SJSA1 (cell line): ENCODE measurements at regions not wholly inside any gene's neighbourhood (a gene's known extent, or its start where the extent isn't known, plus 50 kb on each side); places are given as distances from the start of the nearest gene placed in this dataset.

Source experiments
- DNase-seq, 2 experiments: peaks; one replicate each; pipeline ENCODE4 v3.0.0-alpha.2; 2015 to 2020; ENCODE audit warnings: low spot score in 2 of 2, low read depth in 1 of 2
- H3K27ac ChIP-seq: fragments of 250-450 bp; sonication (Bioruptor Pico); 2 replicates; pipeline ENCODE4 v1.5.1; 2020; ENCODE audit warnings: mild to moderate bottlenecking, moderate library complexity
- H3K27me3 ChIP-seq: fragments of 250-450 bp; sonication (Bioruptor Pico); replicated peaks from 2 replicates; pipeline ENCODE4 v1.5.1; 2020; ENCODE audit warnings: mild to moderate bottlenecking, moderate library complexity
- H3K36me3 ChIP-seq: fragments of 250-450 bp; sonication (Bioruptor Pico); 2 replicates; pipeline ENCODE4 v1.5.1; 2020; ENCODE audit warnings: mild to moderate bottlenecking
- H3K4me1 ChIP-seq: fragments of 250-450 bp; sonication (Bioruptor Pico); replicated peaks from 2 replicates; pipeline ENCODE4 v1.6.1; 2021; ENCODE audit warnings: mild to moderate bottlenecking
- H3K4me3 ChIP-seq: fragments of 250-450 bp; sonication (Bioruptor Pico); 2 replicates; pipeline ENCODE4 v1.5.1; 2020; ENCODE audit warnings: mild to moderate bottlenecking
- H3K9me3 ChIP-seq: fragments of 250-450 bp; sonication (Bioruptor Pico); replicated peaks from 2 replicates; pipeline ENCODE4 v1.5.1; 2020; ENCODE audit warnings: mild to moderate bottlenecking

GRCh38 chr6:140064366-140064765 lies 689.9 kb upstream of the CITED2 start:
- Histone ChIP-seq H3K36me3 (no peaks in the 10 kb centered on the region), H3K27me3 (no peaks in the 10 kb centered on the region), H3K9me3 (no peaks in the 10 kb centered on the region), H3K27ac (no peak overlapping the region), H3K4me3 (no peak overlapping the region), H3K4me1 (peaks cover 29% of the 10 kb centered on the region)
- no peak for DNase-seq

DNA sequence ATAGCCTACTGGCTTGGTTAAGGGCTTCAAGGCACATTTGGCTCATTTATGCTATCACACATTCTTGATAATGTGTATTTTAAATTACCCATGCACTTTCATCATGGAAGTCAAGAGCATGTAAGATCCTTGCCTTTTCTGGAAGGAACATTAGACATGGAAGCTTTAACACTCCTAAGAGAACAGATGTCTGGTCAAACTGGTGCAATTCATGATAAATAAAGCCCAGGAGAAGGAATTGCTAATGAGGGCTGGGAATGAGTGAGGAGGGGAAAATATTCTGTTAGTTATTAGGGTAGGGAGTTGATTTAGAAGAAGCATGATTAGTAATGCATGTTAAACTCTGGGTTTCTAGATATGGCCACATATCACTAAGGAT lies 688.6 kb upstream of the CITED2 start:
- H3K9me3 ChIP-seq = no peaks in the 10 kb centered on the region
- H3K4me3 ChIP-seq = no peak overlapping the region
- DNase-seq = no peak
- H3K4me1 ChIP-seq = peaks cover 29% of the 10 kb centered on the region
- H3K27ac ChIP-seq = peak overlapping the region; percentile 99
- H3K27me3 ChIP-seq = no peaks in the 10 kb centered on the region
- H3K36me3 ChIP-seq = no peaks in the 10 kb centered on the region

GRCh38 chr6:140062043-140063020 lies 687.9 kb upstream of the CITED2 start:
- H3K4me1 ChIP-seq = peaks cover 29% of the 10 kb centered on the region
- peak overlapping the region; percentile 99 for H3K27ac ChIP-seq
- H3K9me3 ChIP-seq = no peaks in the 10 kb centered on the region
- DNase-seq = peak; percentile 76 to 95
- H3K4me3 ChIP-seq = no peak overlapping the region
- H3K36me3 ChIP-seq = no peaks in the 10 kb centered on the region
- H3K27me3 ChIP-seq = no peaks in the 10 kb centered on the region

GRCh38 chr6:140061110-140062042 lies 686.9 kb upstream of the CITED2 start:
- H3K27me3 ChIP-seq = no peaks in the 10 kb centered on the region
- no peaks in the 10 kb centered on the region for H3K9me3 ChIP-seq
- H3K4me1 ChIP-seq = peaks cover 29% of the 10 kb centered on the region
- no peak for DNase-seq
- H3K36me3 ChIP-seq = no peaks in the 10 kb centered on the region
- no peak overlapping the region for H3K4me3 ChIP-seq
- H3K27ac ChIP-seq = peak overlapping the region; percentile 99

- peaks cover 29% of the 10 kb centered on the region for H3K4me1 ChIP-seq
- H3K4me3 ChIP-seq = no peak overlapping the region
- H3K36me3 ChIP-seq = no peaks in the 10 kb centered on the region
- H3K9me3 ChIP-seq = no peaks in the 10 kb centered on the region
- DNase-seq = no peak
- no peak overlapping the region for H3K27ac ChIP-seq
- no peaks in the 10 kb centered on the region for H3K27me3 ChIP-seq
Observed at GRCh38 chr6:140059947-140060346, 685.5 kb upstream of the CITED2 start.

DNA sequence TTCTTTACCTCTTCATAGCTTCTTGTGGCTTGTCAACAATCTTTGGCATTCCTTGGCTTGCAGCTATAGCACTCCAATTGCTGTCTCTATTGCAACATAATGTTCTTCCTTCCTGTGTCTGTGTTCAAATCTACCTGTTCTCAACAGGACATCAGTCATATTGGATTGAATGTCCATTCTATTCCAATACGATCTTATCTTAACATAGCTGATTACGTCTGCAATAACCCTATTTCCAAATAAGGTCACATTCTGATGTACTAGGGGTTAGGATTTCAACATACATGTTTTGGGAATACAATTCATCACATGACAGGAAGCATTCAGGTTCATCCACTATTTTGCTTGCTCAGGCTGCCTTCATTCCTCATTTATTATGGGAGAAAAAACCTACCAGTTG lies 684.4 kb upstream of the CITED2 start:
- no peak overlapping the region for H3K27ac ChIP-seq
- no peak for DNase-seq
- H3K4me1 ChIP-seq = peaks cover 29% of the 10 kb centered on the region
- H3K27me3 ChIP-seq = no peaks in the 10 kb centered on the region
- no peaks in the 10 kb centered on the region for H3K36me3 ChIP-seq
- H3K9me3 ChIP-seq = no peaks in the 10 kb centered on the region
- no peak overlapping the region for H3K4me3 ChIP-seq

GRCh38 chr6:140052736-140053729 lies 678.6 kb upstream of the CITED2 start:
- Histone ChIP-seq H3K27me3 (no peaks in the 10 kb centered on the region), H3K27ac (peak overlapping the region; percentile 89; the same call in 1 of the 2 replicates), H3K9me3 (no peaks in the 10 kb centered on the region), H3K4me3 (no peak overlapping the region), H3K4me1 (peaks cover 43% of the 10 kb centered on the region), H3K36me3 (no peaks in the 10 kb centered on the region)
- DNase-seq = no peak

- Histone ChIP-seq H3K9me3 (no peaks in the 10 kb centered on the region), H3K4me1 (peaks cover 43% of the 10 kb centered on the region), H3K4me3 (no peak overlapping the region), H3K36me3 (no peaks in the 10 kb centered on the region), H3K27ac (peak overlapping the region; percentile 89), H3K27me3 (no peaks in the 10 kb centered on the region)
- peak; percentile 60 to 75 for DNase-seq
Observed at GRCh38 chr6:140051521-140052512, 677.4 kb upstream of the CITED2 start.

GRCh38 chr6:140050101-140050995 lies 675.9 kb upstream of the CITED2 start:
- DNase-seq = peak in 1 of 2 experiments; percentile 31
- no peaks in the 10 kb centered on the region for H3K9me3 ChIP-seq
- H3K36me3 ChIP-seq = no peaks in the 10 kb centered on the region
- H3K4me1 ChIP-seq = peaks cover 43% of the 10 kb centered on the region
- no peaks in the 10 kb centered on the region for H3K27me3 ChIP-seq
- no peak overlapping the region for H3K4me3 ChIP-seq
- H3K27ac ChIP-seq = peak overlapping the region; percentile 89

GRCh38 chr6:140049251-140049650 lies 674.8 kb upstream of the CITED2 start:
- Histone ChIP-seq H3K36me3 (no peaks in the 10 kb centered on the region), H3K4me1 (peaks cover 43% of the 10 kb centered on the region), H3K9me3 (no peaks in the 10 kb centered on the region), H3K27me3 (no peaks in the 10 kb centered on the region), H3K27ac (no peak overlapping the region), H3K4me3 (no peak overlapping the region)
- peak in 1 of 2 experiments; percentile 34 for DNase-seq

DNA sequence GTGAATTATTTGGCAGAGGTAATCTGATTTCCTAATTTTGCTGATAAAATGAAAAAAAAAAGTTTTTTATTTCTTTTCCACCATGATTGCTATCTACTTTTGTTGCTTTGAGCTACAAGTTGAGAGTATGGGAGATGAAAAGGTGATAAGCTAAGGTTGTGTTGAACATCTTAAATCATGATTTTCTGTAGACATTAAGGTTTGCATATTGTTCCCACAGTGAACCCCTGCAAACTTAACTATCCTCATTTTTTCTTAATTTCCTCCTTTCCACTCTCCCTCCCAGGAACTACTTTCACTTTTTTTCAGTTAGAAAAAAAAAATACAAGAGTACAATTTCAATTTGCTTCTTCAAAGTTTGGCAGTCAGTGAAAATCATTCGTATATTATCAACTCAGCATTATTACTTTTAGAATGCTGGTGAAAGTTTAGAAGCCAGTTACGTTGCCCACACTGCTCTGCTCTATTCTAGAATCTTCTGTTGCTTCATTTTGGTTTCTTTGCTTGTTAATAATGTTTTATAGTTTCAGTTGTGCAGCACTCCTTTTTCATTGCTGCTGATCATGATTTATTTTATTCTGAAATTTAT lies 673.8 kb upstream of the CITED2 start:
- no peak for DNase-seq
- H3K4me1 ChIP-seq = peaks cover 51% of the 10 kb centered on the region
- no peak overlapping the region for H3K4me3 ChIP-seq
- no peaks in the 10 kb centered on the region for H3K27me3 ChIP-seq
- no peak overlapping the region for H3K27ac ChIP-seq
- no peaks in the 10 kb centered on the region for H3K36me3 ChIP-seq
- no peaks in the 10 kb centered on the region for H3K9me3 ChIP-seq
